HG03520 (cell line): ENCODE measurements at regions not wholly inside any gene's neighbourhood (a gene's known extent, or its start where the extent isn't known, plus 50 kb on each side); places are given as distances from the start of the nearest gene placed in this dataset.
A peak's percentile ranks its signal among the peaks of the same experiment; 100 is the strongest.
"Not testable (repeated sequence)": the region's sequence is repeated elsewhere in the genome, so short reads cannot be mapped to it uniquely, and the experiment has no call there.

Experiments
- ATAC-seq: cut with Tn5 transposase; IDR thresholded peaks from one replicate; pipeline ENCODE4 v1.9.1; 2021; ENCODE audit warnings: mild to moderate bottlenecking, moderate library complexity; ENCODE audit not compliant: unreplicated experiment

DNA sequence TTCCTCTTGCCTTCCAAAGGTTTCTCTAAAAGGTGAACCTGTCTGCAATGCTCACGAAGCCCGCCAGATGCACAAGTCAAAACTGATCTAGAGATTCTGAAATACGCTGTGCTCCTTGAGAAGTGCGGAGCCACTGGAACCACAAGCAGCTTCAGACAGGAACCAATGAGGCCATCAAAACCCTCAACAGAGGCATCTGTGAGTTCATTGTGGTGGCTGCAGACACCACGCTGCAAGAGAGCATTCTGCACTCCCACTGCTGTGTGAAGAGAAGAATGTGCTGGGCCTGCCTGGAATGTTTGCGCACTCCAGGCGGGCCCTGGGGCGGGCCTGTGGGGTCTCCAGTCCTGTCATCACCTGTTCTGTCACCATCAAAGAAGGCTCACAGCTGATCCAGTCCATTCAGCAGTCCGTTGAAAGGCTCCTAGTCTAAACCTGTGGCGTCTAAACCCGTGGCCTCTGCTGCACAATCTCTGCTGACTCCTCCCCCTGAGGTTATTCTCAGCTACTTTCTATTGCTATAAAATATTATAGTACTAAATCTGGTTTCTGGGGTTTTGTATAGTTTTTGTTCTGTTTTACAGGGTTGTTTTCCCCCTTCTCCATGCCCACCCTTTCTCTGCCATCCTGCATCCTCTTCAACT lies 187.4 kb downstream of the FAM72C start:
- ATAC-seq, result not testable (repeated sequence)

DNA sequence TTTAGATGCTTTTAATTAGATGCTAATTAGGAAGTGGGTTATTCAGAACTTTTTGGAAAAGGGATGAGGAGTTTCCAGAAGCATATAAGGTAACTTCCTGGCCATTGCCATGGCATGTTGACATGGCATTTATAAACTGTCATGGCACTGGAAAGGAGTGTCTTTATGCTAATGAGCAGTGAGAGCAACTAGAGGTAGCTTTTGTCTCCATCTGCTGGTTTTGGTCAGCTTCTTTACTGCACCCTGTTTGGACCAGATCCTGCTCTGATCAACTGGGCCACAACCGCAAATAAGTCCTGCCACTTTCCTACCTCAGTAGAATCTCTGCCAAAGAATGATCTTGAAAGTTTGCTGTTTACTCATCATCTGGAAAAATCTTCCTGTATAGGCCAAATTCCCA lies 193.6 kb downstream of the FAM72C start:
- not testable (repeated sequence) for ATAC-seq

DNA sequence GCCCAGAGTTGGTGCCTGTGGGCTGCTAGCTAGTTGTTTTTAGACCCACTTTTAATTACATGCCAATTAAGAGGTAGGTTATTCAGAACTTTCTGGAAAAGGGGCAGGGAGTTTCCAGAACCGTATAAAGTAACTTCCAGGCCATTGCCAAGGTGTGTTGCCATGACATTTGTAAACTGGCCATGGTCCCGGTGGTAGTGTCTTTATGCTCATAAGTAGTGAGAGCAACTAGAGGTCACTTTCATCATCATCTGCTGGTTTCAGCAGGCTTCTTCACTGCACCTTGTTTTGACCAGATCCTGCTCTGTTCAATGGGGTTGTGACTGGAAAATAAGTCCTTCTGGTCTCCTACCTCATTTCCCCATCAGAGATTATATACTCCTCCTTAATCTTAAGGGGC lies 207.0 kb downstream of the FAM72C start:
- ATAC-seq, result not testable (repeated sequence)

DNA sequence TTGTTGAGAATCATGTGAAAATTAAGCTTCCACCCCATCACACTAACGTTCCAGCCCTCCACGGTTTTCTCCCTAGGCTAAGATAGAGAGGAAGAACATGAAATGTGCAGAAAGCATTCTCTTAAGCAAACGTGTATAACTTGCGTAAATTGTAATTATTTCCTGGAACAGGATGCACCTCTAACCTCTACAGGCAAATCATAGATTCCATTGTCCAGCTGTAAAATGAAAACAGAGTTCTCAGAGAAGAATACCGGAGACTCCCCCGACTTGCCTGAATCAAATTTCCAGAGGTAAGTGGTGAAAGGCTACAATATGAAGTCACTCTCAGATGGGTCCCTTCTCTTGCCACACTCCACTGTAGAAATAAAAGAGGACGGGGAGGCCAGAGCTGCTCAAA lies 211.4 kb downstream of the FAM72C start:
- ATAC-seq, result not testable (repeated sequence)

DNA sequence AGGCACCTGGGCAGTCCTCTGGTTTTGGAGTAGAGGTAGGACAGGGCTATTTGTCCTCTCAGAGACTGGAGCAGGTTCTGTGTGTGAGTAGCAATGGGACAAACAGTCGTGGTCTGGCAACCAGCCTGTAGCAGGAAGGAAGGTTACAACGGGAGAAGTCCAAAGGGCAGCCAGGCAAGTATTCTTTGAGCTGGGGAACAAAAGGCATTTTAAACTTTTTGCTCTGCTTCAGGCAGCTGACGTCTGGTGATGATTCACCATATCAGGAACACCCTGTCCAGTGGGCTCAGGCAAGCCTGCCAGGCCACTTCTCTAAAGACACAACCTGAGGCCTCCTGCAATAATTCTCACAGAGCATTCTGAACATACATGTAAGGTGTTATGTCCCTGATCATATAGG lies 215.8 kb downstream of the FAM72C start:
- not testable (repeated sequence) for ATAC-seq

DNA sequence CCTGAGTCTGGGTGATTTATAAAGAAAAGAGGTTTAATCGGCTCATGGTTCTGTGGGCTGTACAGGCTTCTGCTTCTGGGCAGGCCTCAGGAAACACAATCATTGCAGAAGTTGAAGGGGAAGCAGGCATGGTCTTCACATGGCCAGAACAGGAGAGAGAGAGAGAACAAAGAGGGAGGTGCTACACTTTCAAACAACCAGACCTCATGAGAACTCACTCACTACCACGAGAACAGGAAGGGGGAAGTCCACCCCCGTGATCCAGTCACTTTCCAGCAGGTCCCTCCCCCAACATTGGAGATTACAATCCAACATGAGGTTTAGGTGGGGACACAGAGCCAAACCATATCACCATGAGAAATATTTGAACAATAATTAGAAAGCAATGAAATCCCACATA lies 222.9 kb downstream of the FAM72C start:
- ATAC-seq, result no peak

DNA sequence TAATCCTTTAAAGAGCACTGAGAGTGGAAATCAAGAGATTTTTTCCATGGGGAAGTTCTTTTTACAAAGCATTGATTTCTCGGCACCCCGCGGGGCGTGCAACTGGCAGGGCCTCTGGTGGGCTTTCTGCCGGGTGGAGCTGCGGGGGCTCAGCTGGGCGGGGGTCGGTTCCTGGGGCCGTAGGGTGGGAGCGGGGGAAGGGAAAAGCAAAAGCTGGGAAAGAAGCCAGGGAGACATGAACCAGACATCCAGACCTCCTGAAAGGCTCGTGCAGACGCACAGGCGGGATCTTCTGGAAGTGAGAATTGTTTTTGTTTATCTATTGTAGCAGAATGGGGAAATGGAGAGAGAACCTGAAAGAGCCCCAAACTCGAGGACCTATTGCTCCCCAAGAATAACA lies 235.2 kb downstream of the FAM72C start:
- ATAC-seq, result no peak

DNA sequence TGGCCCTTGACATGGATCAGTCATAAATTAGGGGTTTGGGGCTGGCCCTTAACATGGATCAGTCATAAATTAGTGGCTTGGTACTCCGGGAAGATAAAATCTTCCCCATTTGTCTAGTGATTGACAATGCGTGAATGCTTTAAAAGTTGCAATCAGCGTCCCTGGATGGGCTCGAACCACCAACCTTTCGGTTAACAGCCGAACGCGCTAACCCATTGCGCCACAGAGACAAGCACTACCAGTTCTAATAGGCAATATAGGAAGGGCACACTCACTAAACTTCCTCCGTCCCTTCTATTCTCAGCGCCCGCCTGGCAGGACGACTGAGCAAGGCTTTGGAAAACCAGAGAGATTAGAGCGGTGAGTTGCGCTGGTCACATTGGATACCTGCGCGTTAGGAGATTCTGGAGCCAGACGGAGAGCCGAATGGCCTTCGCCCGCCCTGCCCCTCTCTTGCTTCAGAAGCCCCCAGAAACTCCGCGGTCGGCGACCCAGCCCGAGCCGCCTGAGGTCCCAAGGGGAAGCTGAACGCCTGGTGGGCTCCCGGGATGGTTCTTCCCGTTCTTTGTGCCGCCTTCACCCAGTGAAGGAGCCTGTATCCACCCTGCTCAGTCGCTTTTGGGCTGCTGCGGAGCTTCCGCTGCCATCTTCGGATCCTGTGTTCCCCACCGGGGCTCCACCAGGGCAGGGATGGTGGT lies 235.9 kb downstream of the FAM72C start:
- ATAC-seq, result no peak

DNA sequence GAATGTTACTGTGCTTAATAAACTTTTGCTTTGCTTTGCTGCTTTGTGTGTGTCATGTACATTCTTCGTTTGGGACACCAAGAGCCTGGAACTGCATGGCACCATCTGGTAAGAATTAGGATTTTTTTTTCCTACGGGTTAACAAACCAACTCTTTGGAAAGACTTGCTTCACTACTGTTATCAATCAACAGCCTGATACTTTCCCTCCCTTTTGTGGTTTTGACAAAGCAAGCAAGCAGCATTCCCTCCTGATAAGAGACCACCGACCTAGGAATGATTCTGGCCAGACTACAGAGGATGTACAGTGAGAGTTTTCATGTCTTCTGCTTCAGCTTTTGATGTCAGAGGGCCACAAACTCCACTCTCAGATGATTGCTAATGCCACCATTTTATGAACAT lies 237.5 kb downstream of the FAM72C start:
- ATAC-seq, result not testable (repeated sequence)

DNA sequence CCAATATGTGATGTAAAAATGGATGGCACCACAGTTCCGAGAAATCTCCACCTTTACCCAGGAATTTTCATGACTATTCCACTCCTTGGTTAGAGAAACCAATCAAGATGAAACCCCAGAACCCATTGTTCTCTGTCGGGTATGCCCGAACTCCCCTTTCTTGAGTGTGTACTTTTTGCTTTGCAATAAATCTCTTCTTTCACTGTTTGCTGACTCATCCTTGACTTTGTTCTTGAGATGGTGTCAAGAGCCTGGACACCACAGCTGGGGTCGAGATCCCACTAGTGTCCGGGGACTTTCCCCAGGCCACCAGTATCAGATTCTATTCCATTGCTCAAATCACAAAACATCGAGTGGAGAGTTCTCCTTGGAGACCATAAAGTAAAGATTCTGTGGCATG lies 240.9 kb downstream of the FAM72C start:
- not testable (repeated sequence) for ATAC-seq

DNA sequence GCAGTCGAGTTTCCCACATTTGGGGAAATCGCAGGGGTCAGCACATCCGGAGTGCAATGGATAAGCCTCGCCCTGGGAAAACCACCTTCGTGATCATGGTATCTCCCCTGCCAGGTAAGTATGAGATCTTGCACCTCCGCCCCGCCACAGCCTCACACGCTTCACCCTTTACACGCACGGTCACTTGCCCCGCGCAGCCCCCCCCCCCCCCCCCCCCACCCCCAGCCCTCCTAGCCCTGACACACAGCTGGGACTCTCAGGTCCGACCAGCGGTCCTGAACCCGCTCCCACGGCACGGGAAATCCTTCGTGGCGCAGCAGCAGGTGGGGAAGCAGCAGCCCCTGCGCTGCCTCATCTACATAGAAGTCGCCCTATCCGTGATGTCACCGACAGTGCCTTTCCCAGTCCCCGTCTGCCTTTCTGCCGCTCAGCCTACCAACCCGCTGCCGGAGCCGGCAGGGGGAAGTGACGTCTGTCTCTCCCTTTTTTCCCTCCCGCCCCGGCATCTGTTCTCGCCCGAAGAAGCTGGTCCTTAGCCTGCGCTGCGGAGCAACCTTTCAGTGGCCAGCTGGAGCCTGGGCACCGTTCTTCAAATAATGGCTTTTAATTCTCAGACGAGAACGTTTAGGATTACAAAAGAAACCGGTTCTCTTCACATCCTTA lies 242.2 kb downstream of the FAM72C start:
- peak; percentile 68 for ATAC-seq

DNA sequence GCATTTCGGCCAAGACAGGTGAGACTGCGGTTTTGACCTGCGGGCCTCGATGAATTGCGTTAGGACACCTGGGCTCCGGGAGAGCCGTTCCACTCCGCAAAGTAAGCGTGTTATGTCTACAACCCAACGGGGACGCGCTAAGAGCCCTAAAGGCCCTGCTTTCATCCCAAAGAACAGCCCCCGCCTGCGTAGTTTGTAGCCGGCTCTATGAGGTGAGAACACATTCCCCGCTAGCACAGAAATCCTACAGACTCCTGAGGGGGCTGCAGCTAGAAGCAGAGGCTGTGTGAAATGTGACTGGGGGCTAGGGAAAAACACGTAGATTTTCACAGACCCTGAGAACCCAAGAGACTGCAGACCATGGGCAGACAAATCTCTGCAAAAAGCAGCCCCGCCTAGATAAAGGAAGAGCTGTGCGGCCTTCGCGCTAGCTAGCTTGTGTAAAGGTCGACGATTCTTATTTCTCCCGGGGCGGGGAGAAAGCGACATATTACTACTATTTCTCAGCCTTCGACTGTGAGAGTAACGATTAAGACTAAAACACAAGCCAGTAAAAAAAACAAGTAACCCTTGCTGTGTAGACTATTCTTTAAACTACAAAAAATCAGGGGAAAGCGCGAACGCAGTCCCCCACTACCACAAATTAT lies 242.9 kb downstream of the FAM72C start:
- peak; percentile 93 for ATAC-seq

DNA sequence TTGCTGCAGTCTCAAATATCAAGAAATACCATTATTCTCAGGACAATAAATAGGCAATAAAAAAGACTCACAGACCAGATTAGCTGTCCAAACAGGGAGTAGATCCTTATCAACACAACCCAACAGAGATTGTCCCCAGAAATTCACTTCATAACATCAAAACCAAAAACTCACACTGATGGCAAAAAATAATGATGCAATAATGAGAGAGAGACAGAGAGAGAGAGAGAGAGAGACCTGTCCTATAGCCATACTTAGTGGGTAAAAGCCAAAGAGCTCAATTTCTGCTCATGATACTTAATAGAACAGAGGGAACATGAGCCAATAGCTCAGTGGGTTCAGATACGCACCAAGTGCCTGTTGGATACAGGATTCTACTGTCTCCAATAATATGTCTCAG lies 244.5 kb downstream of the FAM72C start:
- ATAC-seq, result no peak

DNA sequence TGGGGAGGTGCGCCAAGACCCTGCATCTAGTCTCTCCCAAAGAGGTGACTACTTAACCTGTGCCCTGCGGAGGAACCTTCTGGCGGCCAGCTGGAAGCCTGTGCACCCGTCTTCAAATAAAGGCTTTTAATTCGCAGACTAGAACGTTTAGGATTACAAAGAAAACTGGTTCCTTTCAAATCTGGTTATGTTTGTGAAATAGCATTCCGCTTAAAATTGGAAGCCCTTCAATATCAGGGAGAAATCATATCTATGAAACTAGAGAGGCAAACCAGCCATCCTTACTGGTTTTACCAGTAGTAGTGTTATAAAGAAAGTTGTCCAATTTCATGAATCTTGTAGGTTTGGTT lies 250.8 kb downstream of the FAM72C start:
- no peak for ATAC-seq

DNA sequence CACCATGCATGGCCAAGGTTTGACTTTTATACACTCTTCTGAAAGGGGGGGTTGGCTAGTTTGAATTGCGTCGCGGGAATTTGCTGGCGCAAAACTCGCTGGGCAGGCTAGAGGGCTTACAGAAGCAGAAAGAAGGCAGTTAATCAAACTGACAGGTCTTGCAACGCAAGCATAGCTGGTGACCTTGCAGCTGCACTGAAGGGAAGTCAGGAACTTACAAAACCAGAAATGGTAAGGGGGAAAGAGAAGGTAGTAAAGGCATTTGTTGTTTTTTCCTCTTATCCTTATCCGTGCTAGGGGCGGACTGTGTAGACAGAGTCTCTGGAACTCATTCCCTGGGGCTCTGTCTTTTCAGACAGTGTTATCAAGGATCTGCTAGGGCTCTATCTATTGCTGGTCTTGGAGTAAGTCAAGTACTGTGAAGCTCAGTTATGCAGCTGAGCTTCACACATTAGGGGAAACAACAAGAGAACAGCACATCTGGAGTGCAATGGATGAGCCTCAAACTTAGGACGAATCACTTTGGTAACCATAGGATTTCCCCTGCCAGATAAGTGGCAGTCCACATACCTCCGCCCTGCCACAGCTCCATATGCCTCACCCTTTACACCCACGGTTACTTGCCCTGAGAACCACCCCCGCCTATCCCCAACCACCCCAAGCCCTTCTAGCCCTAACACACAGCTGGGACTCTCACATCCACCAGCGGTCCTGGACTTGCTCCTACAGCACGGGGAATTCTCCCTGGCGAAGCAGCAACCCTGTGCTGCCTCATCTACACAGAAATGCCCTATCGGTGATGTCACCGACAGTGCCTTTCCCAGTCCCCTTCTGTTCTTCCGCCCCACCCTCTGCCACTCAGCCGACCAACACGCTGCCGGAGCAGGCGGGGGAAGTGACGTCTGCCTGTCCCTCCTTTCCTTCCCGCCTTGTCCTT lies 251.4 kb downstream of the FAM72C start:
- no peak for ATAC-seq

DNA sequence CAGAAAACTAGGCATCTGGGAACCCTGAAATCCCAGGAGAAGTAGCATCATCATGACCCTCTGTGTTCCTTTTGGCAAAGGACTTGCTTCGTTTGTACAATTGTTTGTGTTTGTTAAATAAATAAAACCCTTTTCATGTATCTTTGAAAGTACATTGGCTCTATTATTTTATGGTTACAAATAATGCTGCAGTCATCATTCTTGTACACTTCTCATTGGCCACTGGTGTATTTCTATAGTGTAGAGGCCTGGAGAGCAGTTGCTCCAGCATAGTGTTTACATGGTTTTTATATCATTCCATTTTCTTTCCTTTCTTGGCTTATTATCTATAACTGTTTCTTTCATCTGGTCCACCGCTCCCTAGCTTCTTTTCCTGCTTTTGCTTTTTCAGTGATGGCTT lies 253.3 kb downstream of the FAM72C start:
- ATAC-seq, result no peak

DNA sequence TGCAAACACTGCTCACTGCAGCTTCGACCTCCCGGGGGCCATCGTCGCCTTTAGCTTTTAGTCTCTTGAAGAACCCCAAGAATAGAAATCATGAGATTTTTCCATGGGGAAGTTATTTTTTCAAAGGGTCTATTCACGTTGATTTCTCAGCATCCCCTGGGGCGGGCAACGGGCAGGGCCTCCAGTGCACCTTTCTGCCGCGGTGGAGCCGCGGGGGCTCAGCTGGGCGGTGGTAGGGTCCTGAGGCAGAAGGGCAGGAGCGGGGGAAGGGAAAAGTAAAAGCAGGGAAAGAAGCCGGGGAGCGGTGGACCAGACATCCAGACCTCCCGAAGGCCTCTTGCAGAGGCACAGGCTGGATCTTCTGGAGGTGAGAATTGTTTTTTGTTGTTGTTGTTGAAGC lies 253.8 kb downstream of the FAM72C start:
- ATAC-seq, result no peak

DNA sequence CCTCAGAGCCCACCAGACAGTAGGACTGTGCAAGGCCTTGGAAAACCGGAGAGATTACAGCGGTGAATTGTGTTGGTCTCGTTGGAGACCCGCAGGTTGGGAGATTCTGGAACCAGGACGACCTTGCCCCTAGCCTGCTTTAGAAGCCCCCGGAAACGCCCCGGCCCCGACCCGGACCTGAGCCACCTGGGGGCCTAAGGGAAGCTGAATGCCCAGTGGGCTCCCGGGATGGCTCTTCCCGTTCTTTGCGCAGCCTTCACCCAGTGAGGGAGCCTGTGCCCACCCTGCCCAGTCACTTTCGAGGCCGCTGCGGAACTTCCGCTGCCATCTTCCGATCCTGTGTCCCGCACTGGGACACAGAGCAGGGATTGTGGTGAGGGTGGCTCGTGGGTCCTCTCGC lies 254.4 kb downstream of the FAM72C start:
- no peak for ATAC-seq

DNA sequence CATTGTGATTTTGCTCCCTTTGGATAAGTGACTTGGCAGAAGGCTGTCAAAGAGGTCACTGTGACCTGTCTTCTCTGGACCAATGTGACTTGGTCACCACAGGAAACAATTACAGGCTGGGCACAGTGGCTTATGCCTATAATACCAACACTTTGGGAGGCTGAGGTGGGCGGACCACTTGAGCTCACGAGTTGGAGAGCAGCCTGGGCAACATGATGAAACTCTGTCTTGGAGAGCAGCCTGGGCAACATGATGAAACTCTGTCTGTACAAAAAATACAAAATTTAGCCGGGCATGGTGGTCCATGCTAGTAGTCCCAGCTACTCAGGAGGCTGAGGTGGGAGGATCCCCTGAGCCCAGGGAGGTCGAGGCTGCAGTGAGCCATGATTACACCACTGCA lies 256.9 kb downstream of the FAM72C start:
- ATAC-seq, result not testable (repeated sequence)

DNA sequence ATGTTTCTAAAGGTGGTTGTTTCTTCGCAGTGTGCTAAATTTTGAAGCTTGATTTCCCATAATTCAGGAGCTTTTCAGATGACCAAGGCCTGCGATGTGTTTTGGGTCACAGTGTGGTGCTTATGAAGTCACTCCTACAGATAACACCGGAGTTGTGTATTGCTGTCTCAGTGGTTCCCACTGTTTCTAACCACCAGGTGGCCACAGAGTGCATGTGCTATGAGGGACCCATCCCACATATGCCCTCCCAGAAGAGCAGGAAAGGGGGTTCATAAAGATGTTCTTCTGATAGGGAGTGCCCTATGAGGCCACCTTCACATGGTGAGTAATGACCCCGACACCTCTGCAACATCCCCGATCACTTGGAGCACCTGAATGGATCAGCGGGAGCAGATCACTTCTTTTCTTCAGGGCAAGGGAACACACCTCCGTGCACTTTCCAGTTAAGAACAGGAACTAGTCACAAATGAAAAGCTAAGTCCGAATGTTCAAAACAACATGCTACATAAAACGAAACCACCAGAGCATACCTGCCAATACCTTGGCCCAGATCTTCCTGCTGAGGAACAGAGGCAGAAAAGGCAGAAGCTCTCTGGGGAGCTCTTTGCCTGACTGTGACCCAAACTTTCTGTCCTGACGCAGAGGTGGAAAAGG lies 262.1 kb downstream of the FAM72C start:
- not testable (repeated sequence) for ATAC-seq
